ENCODE measurements at regions not wholly inside any gene's neighbourhood (a gene's known extent, or its start where the extent isn't known, plus 50 kb on each side); places are given as distances from the start of the nearest gene placed in this dataset.

- H3K9me1 ChIP-seq (replicated peaks; ENCODE audit: control insufficient read depth, extremely low read depth, insufficient read depth, low read length), result no peaks in the 10 kb centered on the region
- H3K79me2 ChIP-seq (ENCODE audit: control insufficient read depth, insufficient read depth, low read length), result no peaks in the 10 kb centered on the region
- ChIA-PET CTCF (no interaction called here), POLR2A (no interaction called here)
- no peak overlapping the region for H3K27ac ChIP-seq (ENCODE audit: insufficient read depth, low read depth, low read length)
- no peaks in the 10 kb centered on the region for H3K4me1 ChIP-seq (ENCODE audit: control insufficient read depth, extremely low read depth, insufficient read depth, low read length)
- no TSS peak for BruUV-seq (replicated peaks)
- intact Hi-C loops (cut with micrococcal nuclease) (no loop called here), dilution Hi-C loops (cut with MboI; ENCODE audit: extremely low pct_ligation_motif_present, low sequenced_read_pairs) (no loop called here)
- no peak for FAIRE-seq
- H3K9me3 ChIP-seq (replicated peaks; ENCODE audit: control insufficient read depth, insufficient read depth, low read length), result no peaks in the 10 kb centered on the region
- H4K20me1 ChIP-seq (replicated peaks; ENCODE audit: control insufficient read depth, extremely low read depth, insufficient read depth, low read length), result no peaks in the 10 kb centered on the region
- no peak for DNase-seq (ENCODE audit: low read depth, low spot score)
- no peak overlapping the region for H2AFZ ChIP-seq (ENCODE audit: low read depth, low read length)
- no peak overlapping the region for H3K4me3 ChIP-seq (replicated peaks in 1 of 3; ENCODE audit: insufficient read depth in 1 of 3, low read depth in 1 of 3, low read length in 3 of 3)
- no peak for TF ChIP-seq GATA2 (IDR thresholded peaks at IDR 0.05; ENCODE audit: insufficient read depth, insufficient read length, low read depth, low read length)
- no peak for TF ChIP-seq POLR2A (IDR thresholded peaks at IDR 0.05; ENCODE audit: low read depth, low read length)
- no peak for TF ChIP-seq MAX (IDR thresholded peaks at IDR 0.05; ENCODE audit: insufficient read depth, insufficient read length)
- TF ChIP-seq FOS (IDR thresholded peaks at IDR 0.05; ENCODE audit: borderline replicate concordance, insufficient read depth, low read length), result no peak
- no peak for TF ChIP-seq MYC (IDR thresholded peaks at IDR 0.05; ENCODE audit: low read depth, low read length)
- TF ChIP-seq JUN (IDR thresholded peaks at IDR 0.05; ENCODE audit: borderline replicate concordance, insufficient read depth, insufficient read length, low read depth), result no peak
- no peak for TF ChIP-seq EZH2 (IDR thresholded peaks at IDR 0.05; ENCODE audit: borderline replicate concordance, low read depth, low read length, severe bottlenecking)
- no peak for TF ChIP-seq POLR2AphosphoS5 (IDR thresholded peaks at IDR 0.05; ENCODE audit: insufficient read depth, low read depth, low read length)
- no peak for TF ChIP-seq CTCF (IDR thresholded peaks at IDR 0.05; ENCODE audit: extremely low read depth in 1 of 2, insufficient read depth in 1 of 2, low read depth in 1 of 2, low read length in 2 of 2)
- H3K36me3 ChIP-seq (ENCODE audit: control insufficient read depth in 2 of 2, extremely low read depth in 1 of 2, insufficient read depth in 2 of 2, low read length in 2 of 2), result no peaks in the 10 kb centered on the region
- no peak overlapping the region for H3K9ac ChIP-seq (replicated peaks; ENCODE audit: extremely low read depth, insufficient read depth, low read length)
- H3K27me3 ChIP-seq (ENCODE audit: control insufficient read depth in 2 of 2, insufficient read depth in 2 of 2, low read length in 2 of 2), result no peaks in the 10 kb centered on the region
- no peak overlapping the region for H3K4me2 ChIP-seq (ENCODE audit: insufficient read depth, low read length)
Measured at GRCh38 chr4:30656828-30657227, 63.3 kb upstream of the PCDH7 start.

All from endothelial cell of umbilical vein (primary cell).